SK-N-SH treated with all-trans-retinoic acid at 6 μM for 48 hours (cell line): ENCODE measurements at regions not wholly inside any gene's neighbourhood (a gene's known extent, or its start where the extent isn't known, plus 50 kb on each side); places are given as distances from the start of the nearest gene placed in this dataset.

Source experiments
- ATAC-seq: fragments of 200-7000 bp; cut with Tn5 transposase; 3 replicates; pipeline ENCODE4 v1.9.1; 2020; ENCODE audit warnings: mild to moderate bottlenecking, moderate library complexity
- ARNTL ChIP-seq: fragments of 450-650 bp; formaldehyde crosslinking; IDR thresholded peaks from 2 replicates; pipeline ENCODE4 v1.5.0; 2020; ENCODE audit warnings: low read depth, mild to moderate bottlenecking, moderate library complexity, borderline replicate concordance
- BACH2 ChIP-seq: fragments of 250-450 bp; sonication (Bioruptor Pico); IDR thresholded peaks from 2 replicates; pipeline ENCODE4 v1.9.0; 2021; ENCODE audit warnings: mild to moderate bottlenecking, borderline replicate concordance
- CREB5 ChIP-seq: fragments of 250-450 bp; sonication (Bioruptor Pico); IDR thresholded peaks from 2 replicates; pipeline ENCODE4 v1.5.1; 2020; ENCODE audit warnings: low read depth, mild to moderate bottlenecking, moderate library complexity
- CSDC2 ChIP-seq: fragments of 250-450 bp; sonication (Bioruptor Pico); IDR thresholded peaks from 2 replicates; pipeline ENCODE4 v1.5.0; 2020; ENCODE audit warnings: mild to moderate bottlenecking, moderate library complexity
- ESRRG ChIP-seq: fragments of 250-450 bp; sonication (Bioruptor Pico); IDR thresholded peaks from 2 replicates; pipeline ENCODE4 v1.6.1; 2021; ENCODE audit warnings: mild to moderate bottlenecking
- ISL1 ChIP-seq: fragments of 250-450 bp; sonication (Bioruptor Pico); IDR thresholded peaks from 2 replicates; pipeline ENCODE4 v2.1.2; 2022; ENCODE audit warnings: mild to moderate bottlenecking, moderate library complexity
- OSR1 ChIP-seq: fragments of 250-450 bp; sonication (Bioruptor Pico); IDR thresholded peaks from 2 replicates; pipeline ENCODE4 v1.8.0; 2022; ENCODE audit warnings: moderate library complexity, mild to moderate bottlenecking, inconsistent platforms
- PATZ1 ChIP-seq: fragments of 250-450 bp; sonication (Bioruptor Pico); IDR thresholded peaks from 2 replicates; pipeline ENCODE4 v1.8.0; 2020; ENCODE audit warnings: mild to moderate bottlenecking, moderate library complexity, borderline replicate concordance
- RARB ChIP-seq: fragments of 250-450 bp; sonication (Bioruptor Pico); IDR thresholded peaks from 2 replicates; pipeline ENCODE4 v1.8.0; 2021; ENCODE audit warnings: mild to moderate bottlenecking, moderate library complexity
- SNAI2 ChIP-seq: fragments of 250-450 bp; sonication (Bioruptor Pico); IDR thresholded peaks from 2 replicates; pipeline ENCODE4 v1.5.0; 2020; ENCODE audit warnings: mild to moderate bottlenecking, moderate library complexity
- TCF4 ChIP-seq: fragments of 250-450 bp; sonication (Bioruptor Pico); IDR thresholded peaks from 2 replicates; pipeline ENCODE4 v1.8.0; 2021; ENCODE audit warnings: mild to moderate bottlenecking, moderate library complexity, borderline replicate concordance
- TOX ChIP-seq: fragments of 250-450 bp; sonication (Bioruptor Pico); IDR thresholded peaks from 2 replicates; pipeline ENCODE4 v1.8.0; 2021; ENCODE audit warnings: mild to moderate bottlenecking, moderate library complexity, borderline replicate concordance
- ZC3H10 ChIP-seq: fragments of 250-450 bp; sonication (Bioruptor Pico); IDR thresholded peaks from 2 replicates; pipeline ENCODE4 v1.5.1; 2021; ENCODE audit warnings: mild to moderate bottlenecking, moderate library complexity
- ZFP3 ChIP-seq: fragments of 250-450 bp; sonication (Bioruptor Pico); IDR thresholded peaks from 2 replicates; pipeline ENCODE4 v1.5.0; 2020; ENCODE audit warnings: mild to moderate bottlenecking, moderate library complexity
- ZFP30 ChIP-seq: fragments of 450-650 bp; formaldehyde crosslinking; IDR thresholded peaks from 2 replicates; pipeline ENCODE4 v1.5.0; 2022; ENCODE audit warnings: mild to moderate bottlenecking, moderate library complexity
- ZNF565 ChIP-seq: fragments of 450-650 bp; formaldehyde crosslinking; conservative IDR thresholded peaks from 2 replicates; pipeline ENCODE4 v1.5.0; 2020; ENCODE audit warnings: low read depth, mild to moderate bottlenecking, moderate library complexity
- ZNF70 ChIP-seq: fragments of 450-650 bp; formaldehyde crosslinking; IDR thresholded peaks from 2 replicates; pipeline ENCODE4 v1.5.0; 2020; ENCODE audit warnings: mild to moderate bottlenecking, moderate library complexity
- ZNF8 ChIP-seq: fragments of 450-650 bp; formaldehyde crosslinking; IDR thresholded peaks from 2 replicates; pipeline ENCODE4 v1.5.0; 2020; ENCODE audit warnings: mild to moderate bottlenecking, moderate library complexity
- TF ChIP-seq, protein P1 (sequence below): fragments of 250-450 bp; sonication (Bioruptor Pico); IDR thresholded peaks from 2 replicates; pipeline ENCODE4 v1.5.1; 2021; ENCODE audit warnings: mild to moderate bottlenecking, moderate library complexity
- TF ChIP-seq, protein P2 (sequence below): fragments of 250-450 bp; sonication (Bioruptor Pico); IDR thresholded peaks from 2 replicates; pipeline ENCODE4 v1.5.0; 2020; ENCODE audit warnings: mild to moderate bottlenecking, moderate library complexity

GRCh38 chr3:35043040-35043439, 596.3 kb upstream of the ARPP21 start:
- ATAC-seq, result no peak
- no peak for TF ChIP-seq ZFP30 (CRISPR knock-in tag)
- TF ChIP-seq OSR1 (CRISPR knock-in tag), result no peak
- no peak for TF ChIP-seq ZNF565 (CRISPR knock-in tag)
- TF ChIP-seq SNAI2 (CRISPR knock-in tag), result no peak
- no peak for TF ChIP-seq ZNF8
- TF ChIP-seq TCF4 (CRISPR knock-in tag), result no peak
- TF ChIP-seq CREB5 (CRISPR knock-in tag), result no peak
- TF ChIP-seq, protein P1, sequence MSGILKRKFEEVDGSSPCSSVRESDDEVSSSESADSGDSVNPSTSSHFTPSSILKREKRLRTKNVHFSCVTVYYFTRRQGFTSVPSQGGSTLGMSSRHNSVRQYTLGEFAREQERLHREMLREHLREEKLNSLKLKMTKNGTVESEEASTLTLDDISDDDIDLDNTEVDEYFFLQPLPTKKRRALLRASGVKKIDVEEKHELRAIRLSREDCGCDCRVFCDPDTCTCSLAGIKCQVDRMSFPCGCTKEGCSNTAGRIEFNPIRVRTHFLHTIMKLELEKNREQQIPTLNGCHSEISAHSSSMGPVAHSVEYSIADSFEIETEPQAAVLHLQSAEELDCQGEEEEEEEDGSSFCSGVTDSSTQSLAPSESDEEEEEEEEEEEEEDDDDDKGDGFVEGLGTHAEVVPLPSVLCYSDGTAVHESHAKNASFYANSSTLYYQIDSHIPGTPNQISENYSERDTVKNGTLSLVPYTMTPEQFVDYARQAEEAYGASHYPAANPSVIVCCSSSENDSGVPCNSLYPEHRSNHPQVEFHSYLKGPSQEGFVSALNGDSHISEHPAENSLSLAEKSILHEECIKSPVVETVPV (CRISPR knock-in tag), result no peak

DNA sequence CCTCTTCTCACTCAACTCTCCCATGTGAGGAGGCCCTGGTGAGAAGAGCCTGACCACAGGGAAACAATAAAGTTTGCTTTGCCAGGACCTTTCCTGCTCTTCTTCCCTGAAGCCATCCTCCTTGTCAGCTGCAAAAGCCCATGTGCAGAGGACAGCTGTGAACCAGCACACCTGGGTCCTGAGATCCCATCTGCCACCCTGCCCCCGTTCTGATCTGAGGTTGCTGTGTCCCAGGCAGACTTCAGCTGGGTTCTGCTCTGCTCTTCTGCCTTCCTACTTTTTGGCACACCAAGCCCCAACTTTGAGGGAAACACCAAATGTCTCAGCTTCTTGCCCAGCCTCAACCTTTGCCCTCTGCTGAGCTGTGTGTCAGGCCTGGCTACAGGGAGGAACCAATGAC, 595.1 kb upstream of the ARPP21 start:
- ATAC-seq, result no peak

GRCh38 chr3:35045118-35045517, 594.2 kb upstream of the ARPP21 start:
- no peak for ATAC-seq
- TF ChIP-seq RARB (CRISPR knock-in tag), result no peak
- TF ChIP-seq, protein P1 (CRISPR knock-in tag), result no peak
- TF ChIP-seq PATZ1 (CRISPR knock-in tag), result no peak
- TF ChIP-seq ZFP3 (CRISPR knock-in tag), result no peak
- no peak for TF ChIP-seq SNAI2 (CRISPR knock-in tag)
- TF ChIP-seq, all 23 proteins: peak for 0

More for the DNA sequence above, 595.1 kb upstream of the ARPP21 start:
- no peak for TF ChIP-seq ZFP30 (CRISPR knock-in tag)
- TF ChIP-seq BACH2 (CRISPR knock-in tag), result no peak
- no peak for TF ChIP-seq ZNF565 (CRISPR knock-in tag)
- no peak for TF ChIP-seq ZNF70
- TF ChIP-seq TOX (CRISPR knock-in tag), result no peak
- no peak for TF ChIP-seq CSDC2 (CRISPR knock-in tag)
- TF ChIP-seq, all 23 proteins: peak for 0

GRCh38 chr3:35064761-35065160, 574.6 kb upstream of the ARPP21 start:
- TF ChIP-seq TCF4 (CRISPR knock-in tag) (no peak), TOX (CRISPR knock-in tag) (no peak), SNAI2 (CRISPR knock-in tag) (no peak), ARNTL (CRISPR knock-in tag) (no peak)
- no peak for ATAC-seq

GRCh38 chr3:35065891-35066290, 573.4 kb upstream of the ARPP21 start:
- TF ChIP-seq ISL1 (CRISPR knock-in tag), result no peak
- no peak for TF ChIP-seq CREB5 (CRISPR knock-in tag)
- no peak for TF ChIP-seq BACH2 (CRISPR knock-in tag)
- no peak for TF ChIP-seq CSDC2 (CRISPR knock-in tag)
- no peak for TF ChIP-seq ZNF565 (CRISPR knock-in tag)
- no peak for TF ChIP-seq OSR1 (CRISPR knock-in tag)
- no peak for TF ChIP-seq ZC3H10 (CRISPR knock-in tag)
- TF ChIP-seq SNAI2 (CRISPR knock-in tag), result no peak
- TF ChIP-seq ESRRG (CRISPR knock-in tag), result no peak
- TF ChIP-seq ARNTL (CRISPR knock-in tag), result no peak
- TF ChIP-seq, protein P1 (CRISPR knock-in tag), result no peak
- TF ChIP-seq RARB (CRISPR knock-in tag), result no peak
- TF ChIP-seq, protein P2, sequence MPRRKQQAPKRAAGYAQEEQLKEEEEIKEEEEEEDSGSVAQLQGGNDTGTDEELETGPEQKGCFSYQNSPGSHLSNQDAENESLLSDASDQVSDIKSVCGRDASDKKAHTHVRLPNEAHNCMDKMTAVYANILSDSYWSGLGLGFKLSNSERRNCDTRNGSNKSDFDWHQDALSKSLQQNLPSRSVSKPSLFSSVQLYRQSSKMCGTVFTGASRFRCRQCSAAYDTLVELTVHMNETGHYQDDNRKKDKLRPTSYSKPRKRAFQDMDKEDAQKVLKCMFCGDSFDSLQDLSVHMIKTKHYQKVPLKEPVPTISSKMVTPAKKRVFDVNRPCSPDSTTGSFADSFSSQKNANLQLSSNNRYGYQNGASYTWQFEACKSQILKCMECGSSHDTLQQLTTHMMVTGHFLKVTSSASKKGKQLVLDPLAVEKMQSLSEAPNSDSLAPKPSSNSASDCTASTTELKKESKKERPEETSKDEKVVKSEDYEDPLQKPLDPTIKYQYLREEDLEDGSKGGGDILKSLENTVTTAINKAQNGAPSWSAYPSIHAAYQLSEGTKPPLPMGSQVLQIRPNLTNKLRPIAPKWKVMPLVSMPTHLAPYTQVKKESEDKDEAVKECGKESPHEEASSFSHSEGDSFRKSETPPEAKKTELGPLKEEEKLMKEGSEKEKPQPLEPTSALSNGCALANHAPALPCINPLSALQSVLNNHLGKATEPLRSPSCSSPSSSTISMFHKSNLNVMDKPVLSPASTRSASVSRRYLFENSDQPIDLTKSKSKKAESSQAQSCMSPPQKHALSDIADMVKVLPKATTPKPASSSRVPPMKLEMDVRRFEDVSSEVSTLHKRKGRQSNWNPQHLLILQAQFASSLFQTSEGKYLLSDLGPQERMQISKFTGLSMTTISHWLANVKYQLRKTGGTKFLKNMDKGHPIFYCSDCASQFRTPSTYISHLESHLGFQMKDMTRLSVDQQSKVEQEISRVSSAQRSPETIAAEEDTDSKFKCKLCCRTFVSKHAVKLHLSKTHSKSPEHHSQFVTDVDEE, result no peak
- no peak for ATAC-seq
